HFFc6 (cell line): ENCODE measurements at regions not wholly inside any gene's neighbourhood (a gene's known extent, or its start where the extent isn't known, plus 50 kb on each side); places are given as distances from the start of the nearest gene placed in this dataset.

ENCODE experiments used
- DNase-seq: peaks from one replicate; pipeline ENCODE4 v3.0.0-alpha.2; 2018
- H3K27ac Mint-ChIP-seq: 2 replicates; pipeline ENCODE4 v1.8.0; 2020; ENCODE audit warnings: mild to moderate bottlenecking, mixed read lengths
- H3K27me3 Mint-ChIP-seq: 2 replicates; pipeline ENCODE4 v1.8.0; 2021; ENCODE audit warnings: mild to moderate bottlenecking, moderate library complexity, mixed read lengths; ENCODE audit not compliant: insufficient read depth
- H3K36me3 Mint-ChIP-seq: 2 replicates; pipeline ENCODE4 v1.8.0; 2021; ENCODE audit warnings: low read depth, mixed read lengths
- H3K4me1 Mint-ChIP-seq: 2 replicates; pipeline ENCODE4 v1.8.0; 2020; ENCODE audit warnings: low read depth, mixed read lengths
- H3K4me3 Mint-ChIP-seq: 2 replicates; pipeline ENCODE4 v1.8.0; 2020; ENCODE audit warnings: mild to moderate bottlenecking, moderate library complexity, mixed read lengths
- H3K9me3 Mint-ChIP-seq: 2 replicates; pipeline ENCODE4 v1.8.0; 2020; ENCODE audit warnings: mild to moderate bottlenecking, mixed read lengths
- CTCF ChIP-seq: fragments of 200-600 bp; sonication (generic); IDR thresholded peaks from 2 replicates; pipeline ENCODE4 v1.5.0; 2021; ENCODE audit warnings: antibody characterized with exemption, mild to moderate bottlenecking

GRCh38 chr7:115647712-115648111 lies 382.9 kb downstream of the TFEC start:
- Mint-ChIP-seq H3K36me3 (peaks cover 4% of the 10 kb centered on the region; the same call in 1 of the 2 replicates), H3K9me3 (no peaks in the 10 kb centered on the region), H3K4me3 (no peak overlapping the region), H3K4me1 (peaks cover 11% of the 10 kb centered on the region; the same call in 1 of the 2 replicates), H3K27ac (no peak overlapping the region), H3K27me3 (no peaks in the 10 kb centered on the region; the same call in none of the 2 replicates)
- TF ChIP-seq CTCF: no peak
- no peak for DNase-seq

GRCh38 chr7:115642194-115642593 lies 388.4 kb downstream of the TFEC start:
- no peak overlapping the region for H3K27ac Mint-ChIP-seq

GRCh38 chr7:115638853-115639252 lies 391.7 kb downstream of the TFEC start:
- Mint-ChIP-seq H3K27ac (no peak overlapping the region), H3K4me1 (peaks cover 21% of the 10 kb centered on the region), H3K9me3 (peaks cover 4% of the 10 kb centered on the region; the same call in 1 of the 2 replicates), H3K27me3 (no peaks in the 10 kb centered on the region), H3K36me3 (no peaks in the 10 kb centered on the region), H3K4me3 (no peak overlapping the region)
- TF ChIP-seq CTCF: no peak
- no peak for DNase-seq

More at GRCh38 chr7:115642194-115642593, 388.4 kb downstream of the TFEC start:
- peaks cover 4% of the 10 kb centered on the region; the same call in 1 of the 2 replicates for H3K9me3 Mint-ChIP-seq
- DNase-seq: no peak
- TF ChIP-seq CTCF: no peak
- H3K4me3 Mint-ChIP-seq: no peak overlapping the region
- no peaks in the 10 kb centered on the region for H3K4me1 Mint-ChIP-seq
- H3K27me3 Mint-ChIP-seq: no peaks in the 10 kb centered on the region; the same call in none of the 2 replicates
- no peaks in the 10 kb centered on the region for H3K36me3 Mint-ChIP-seq

GRCh38 chr7:115637128-115637527 lies 393.4 kb downstream of the TFEC start:
- Mint-ChIP-seq H3K4me1 (peaks cover 21% of the 10 kb centered on the region), H3K4me3 (no peak overlapping the region), H3K27ac (no peak overlapping the region), H3K9me3 (peaks cover 4% of the 10 kb centered on the region; the same call in 1 of the 2 replicates), H3K36me3 (no peaks in the 10 kb centered on the region), H3K27me3 (no peaks in the 10 kb centered on the region)
- TF ChIP-seq CTCF: no peak
- DNase-seq: no peak

- no peak for TF ChIP-seq CTCF
- no peaks in the 10 kb centered on the region for H3K9me3 Mint-ChIP-seq
- no peaks in the 10 kb centered on the region for H3K36me3 Mint-ChIP-seq
- H3K4me3 Mint-ChIP-seq: no peak overlapping the region
- DNase-seq: no peak
- H3K27ac Mint-ChIP-seq: no peak overlapping the region
- H3K4me1 Mint-ChIP-seq: peaks cover 21% of the 10 kb centered on the region
- no peaks in the 10 kb centered on the region for H3K27me3 Mint-ChIP-seq
These were observed 394.7 kb downstream of the TFEC start for GRCh38 chr7:115635876-115636275.

- H3K27me3 Mint-ChIP-seq: no peaks in the 10 kb centered on the region
- H3K27ac Mint-ChIP-seq: no peak overlapping the region
These were observed 395.2 kb downstream of the TFEC start for GRCh38 chr7:115635376-115635775.

More at GRCh38 chr7:115635376-115635775, 395.2 kb downstream of the TFEC start:
- H3K9me3 Mint-ChIP-seq: no peaks in the 10 kb centered on the region
- no peaks in the 10 kb centered on the region for H3K36me3 Mint-ChIP-seq
- TF ChIP-seq CTCF: no peak
- no peak overlapping the region; the same call in 1 of the 2 replicates for H3K4me3 Mint-ChIP-seq
- peaks cover 21% of the 10 kb centered on the region for H3K4me1 Mint-ChIP-seq
- no peak for DNase-seq
